ENCODE measurements at regions not wholly inside any gene's neighbourhood (a gene's known extent, or its start where the extent isn't known, plus 50 kb on each side); places are given as distances from the start of the nearest gene placed in this dataset.

GRCh38 chr3:159855599-159856346, 132.9 kb upstream of the IL12A start:
- WGBS, 2 donors = 25 to 30% methylated on average over 5 of the region's 5 CpGs
- H3K4me3 ChIP-seq = peak overlapping the region in 9 of 10 donors; percentile 16 to 54 (median 46)
- ATAC-seq (no peak), DNase-seq (no peak)
- H3K9me3 ChIP-seq = peaks cover 0 to under 1% (median 0%) of the 10 kb centered on the region in 11 donors
- no peaks in the 10 kb centered on the region for H3K36me3 ChIP-seq
- no peak for TF ChIP-seq CTCF (IDR thresholded peaks at IDR 0.05)
- H3K27me3 ChIP-seq = no peaks in the 10 kb centered on the region
- peaks cover 9 to 100% (median 94%) of the 10 kb centered on the region in 9 donors for H3K4me1 ChIP-seq
- intact Hi-C loops (cut with DNase I) = loop anchor here in 2 of 10 donors (2.0 to 10.0 kb wide), 3 partner anchors 27 to 91 kb away; no protein-coding TSS in a partner anchor
- peak overlapping the region; percentile 68 to 94 (median 90) for H3K27ac ChIP-seq

- H3K9me3 ChIP-seq = no peaks in the 10 kb centered on the region
- no peaks in the 10 kb centered on the region for H3K27me3 ChIP-seq
- peak overlapping the region; percentile 2 to 54 (median 46) for H3K4me3 ChIP-seq
- 21 to 34% methylated on average over 13 of the region's 13 CpGs for WGBS, 2 donors
- no peak for TF ChIP-seq CTCF (IDR thresholded peaks at IDR 0.05)
- intact Hi-C loops (cut with DNase I) = loop anchor here in 2 of 10 donors (5.0 to 10.0 kb wide), 2 partner anchors 41 to 92 kb away; no protein-coding TSS in a partner anchor
- DNase-seq (peak in 1 of 2 donors; percentile 32), ATAC-seq (peak in 5 of 8 donors; percentile 27 to 48 (median 42))
- H3K4me1 ChIP-seq = peaks cover 9 to 100% (median 94%) of the 10 kb centered on the region in 9 donors
- peak overlapping the region; percentile 68 to 94 (median 90) for H3K27ac ChIP-seq
- no peaks in the 10 kb centered on the region for H3K36me3 ChIP-seq
Observed at GRCh38 chr3:159856590-159857104, 132.0 kb upstream of the IL12A start.

- Histone ChIP-seq H3K4me3 (peak overlapping the region in 6 of 10 donors; percentile 45 to 54 (median 48)), H3K27ac (peak overlapping the region; percentile 68 to 94 (median 90)), H3K36me3 (no peaks in the 10 kb centered on the region), H3K9me3 (no peaks in the 10 kb centered on the region), H3K4me1 (peaks cover 6 to 100% (median 94%) of the 10 kb centered on the region in 9 donors), H3K27me3 (no peaks in the 10 kb centered on the region)
- TF ChIP-seq CTCF (IDR thresholded peaks at IDR 0.05) = no peak
- 41 to 46% methylated on average over 2 of the region's 2 CpGs for WGBS, 2 donors
- ATAC-seq = peak; percentile 57 to 84 (median 70)
- DNase-seq = peak in 1 of 2 donors; percentile 58
- intact Hi-C loops (cut with DNase I) = loop anchor here in 2 of 10 donors (5.0 to 10.0 kb wide), 2 partner anchors 39 to 93 kb away; no protein-coding TSS in a partner anchor
Observed at GRCh38 chr3:159857840-159858239, 130.8 kb upstream of the IL12A start.

GRCh38 chr3:159858650-159859049, 130.0 kb upstream of the IL12A start:
- H3K4me3 ChIP-seq = peak overlapping the region in 6 of 10 donors; percentile 4 to 48 (median 12)
- DNase-seq (no peak), ATAC-seq (peak in 2 of 8 donors; percentile 35 to 45)
- intact Hi-C loops (cut with DNase I) = loop anchor here in 2 of 10 donors (5.0 to 10.0 kb wide), 2 partner anchors 39 to 94 kb away; no protein-coding TSS in a partner anchor
- no peaks in the 10 kb centered on the region for H3K9me3 ChIP-seq
- no peaks in the 10 kb centered on the region for H3K36me3 ChIP-seq
- TF ChIP-seq CTCF (IDR thresholded peaks at IDR 0.05) = no peak
- H3K27ac ChIP-seq = peak overlapping the region; percentile 68 to 94 (median 90)
- H3K27me3 ChIP-seq = no peaks in the 10 kb centered on the region
- 47 to 62% methylated on average over 5 of the region's 5 CpGs for WGBS, 2 donors
- H3K4me1 ChIP-seq = peaks cover 6 to 100% (median 89%) of the 10 kb centered on the region in 9 donors
